Right lobe of liver (tissue), 4 donors: ENCODE measurements at regions not wholly inside any gene's neighbourhood (a gene's known extent, or its start where the extent isn't known, plus 50 kb on each side); places are given as distances from the start of the nearest gene placed in this dataset.

Experiments used
- CTCF ChIP-seq, 4 donors: fragments of 200-600 bp in 3 of 4; fragments of 450-650 bp in 1 of 4; IDR thresholded peaks; one replicate each; pipeline versions ENCODE4 v1.5.1 to v1.8.0; 2016 to 2022; ENCODE audit warnings: antibody characterized with exemption in 4 of 4, mild to moderate bottlenecking in 2 of 4
- POLR2A ChIP-seq: fragments of 450-650 bp; IDR thresholded peaks from one replicate; pipeline ENCODE4 v1.6.1; 2017; ENCODE audit warnings: antibody characterized with exemption, mild to moderate bottlenecking
- donor health status: DM: no; HTN: no; CAD: no.
- donor health status: DM: no; HTN: no; CAD: no.
- donor health status: DM: no; HTN: yes; CAD: no.

- no peak for TF ChIP-seq CTCF (IDR thresholded peaks at IDR 0.05)
- TF ChIP-seq POLR2A, result no peak
These were observed 583.0 kb downstream of the BCOR start for GRCh38 chrX:39514801-39515200.
